HepG2 (cell line): ENCODE measurements at regions not wholly inside any gene's neighbourhood (a gene's known extent, or its start where the extent isn't known, plus 50 kb on each side); places are given as distances from the start of the nearest gene placed in this dataset.

Experiments
- ATAC-seq: fragments of 200-7000 bp; cut with Tn5 transposase; 3 replicates; pipeline ENCODE4 v1.9.1; 2020; ENCODE audit warnings: mild to moderate bottlenecking, moderate library complexity
- BruUV-seq: library from RNA; stranded (reverse); fragments of 400-500 nt; replicated peaks from 2 replicates; lab custom pipeline; 2021; lab: Mats Ljungman, UMichigan
- CTCF ChIA-PET: fragments of 300-600 bp; formaldehyde crosslinking; extraction: SDS; loops from one replicate; lab custom pipeline; 2021; ENCODE audit warnings: low total read pairs, inconsistent platforms, low intra/inter-chr PET ratio; lab: Yijun Ruan, JAX
- POLR2A ChIA-PET: fragments of 350-600 bp; sonication (Branson Sonifier 250); formaldehyde crosslinking; loops from one replicate; lab custom pipeline; 2020; ENCODE audit warnings: antibody characterized with exemption, inconsistent platforms; lab: Yijun Ruan, JAX
- DNase-seq: peaks from one replicate; pipeline ENCODE4 v3.0.0-alpha.2; 2015; ENCODE audit warnings: low spot score
- FAIRE-seq: peaks from 3 replicates; lab custom pipeline; 2011; peaks lifted over from hg19 to GRCh38; lab: Jason Lieb, UNC
- H2AFZ ChIP-seq: one replicate; pipeline ENCODE4 v1.6.1; 2011; ENCODE audit warnings: low read length, inconsistent platforms
- H3K27ac ChIP-seq: fragments of 300-600 bp; 3 replicates; pipeline ENCODE4 v1.8.0; 2011; ENCODE audit warnings: mixed run types, mild to moderate bottlenecking, mixed read lengths, low read length, inconsistent platforms; ENCODE audit not compliant: insufficient read depth; ENCODE audit errors: extremely low read length
- H3K27me3 ChIP-seq, 2 experiments: fragments of 200-600 bp in 1 of 2; 2 replicates in 1 of 2; 3 replicates in 1 of 2; pipeline versions ENCODE4 v1.6.0 to v1.8.0; 2011; ENCODE audit warnings: low read length in 2 of 2, mild to moderate bottlenecking in 2 of 2, moderate library complexity in 2 of 2, inconsistent platforms in 1 of 2; ENCODE audit not compliant: insufficient read depth in 2 of 2, control insufficient read depth in 1 of 2
- H3K36me3 ChIP-seq, 2 experiments: fragments of 200-600 bp in 1 of 2; replicated peaks in 1 of 2; 2 replicates in 1 of 2; 3 replicates in 1 of 2; pipeline versions ENCODE4 v1.5.1 to v1.8.0; 2011; ENCODE audit warnings: low read length in 2 of 2, inconsistent platforms in 1 of 2; ENCODE audit not compliant: insufficient read depth in 2 of 2, control insufficient read depth in 1 of 2
- H3K4me1 ChIP-seq: 2 replicates; pipeline ENCODE4 v1.5.1; 2012; ENCODE audit warnings: low read length, inconsistent platforms; ENCODE audit not compliant: insufficient read depth
- H3K4me2 ChIP-seq: 2 replicates; pipeline ENCODE4 v1.6.0; 2011; ENCODE audit warnings: low read depth, low read length, inconsistent platforms
- H3K4me3 ChIP-seq, 3 experiments: fragments of 200-600 bp in 1 of 3; sonication (generic), shearing (Covaris generic) in 1 of 3; replicated peaks in 1 of 3; 2 replicates each; pipeline ENCODE4 v1.5.1; 2011 to 2016; ENCODE audit warnings: low read length in 3 of 3, inconsistent platforms in 2 of 3, low read depth in 2 of 3, mild to moderate bottlenecking in 2 of 3, control low read depth in 1 of 3, mixed read lengths in 1 of 3; ENCODE audit not compliant: insufficient read depth in 1 of 3
- H3K79me2 ChIP-seq: one replicate; pipeline ENCODE4 v1.6.1; 2011; ENCODE audit warnings: low read length, inconsistent platforms; ENCODE audit not compliant: insufficient read depth
- H3K9ac ChIP-seq: 2 replicates; pipeline ENCODE4 v1.6.0; 2011; ENCODE audit warnings: mild to moderate bottlenecking, low read depth, low read length, inconsistent platforms; ENCODE audit not compliant: insufficient read depth
- H3K9me3 ChIP-seq: 2 replicates; pipeline ENCODE4 v1.5.1; 2012; ENCODE audit warnings: mild to moderate bottlenecking, low read length
- H4K20me1 ChIP-seq: 2 replicates; pipeline ENCODE4 v1.6.0; 2011; ENCODE audit warnings: inconsistent platforms, mild to moderate bottlenecking, low read length, moderate library complexity; ENCODE audit not compliant: insufficient read depth
- ASH2L ChIP-seq: fragments of 300-600, 200-600 bp; sonication (generic); IDR thresholded peaks from 2 replicates; pipeline ENCODE4 v1.7.0; 2017; ENCODE audit warnings: low read depth, mild to moderate bottlenecking, moderate library complexity, mixed read lengths, low read length; ENCODE audit not compliant: insufficient read length
- CREB1 ChIP-seq, 2 experiments: fragments of 450-650 bp in 1 of 2; IDR thresholded peaks; 2 replicates each; pipeline ENCODE4 v1.6.1; 2016 to 2017; ENCODE audit warnings: control low read depth in 1 of 2, mild to moderate bottlenecking in 1 of 2, missing compliant biosample characterization in 1 of 2, missing genetic modification characterization in 1 of 2
- MTA1 ChIP-seq: sonication (generic); formaldehyde crosslinking; IDR thresholded peaks from 2 replicates; pipeline ENCODE4 v1.4.0; 2020; ENCODE audit warnings: missing genetic modification reagents, mild to moderate bottlenecking, borderline replicate concordance
- NR3C1 ChIP-seq: sonication (generic); formaldehyde crosslinking; IDR thresholded peaks from 2 replicates; pipeline ENCODE4 v1.4.0; 2020; ENCODE audit warnings: missing genetic modification reagents
- STAT5B ChIP-seq: sonication (generic); formaldehyde crosslinking; IDR thresholded peaks from 2 replicates; pipeline ENCODE4 v1.4.0; 2020; ENCODE audit warnings: missing genetic modification reagents
- THRA ChIP-seq: sonication (generic); formaldehyde crosslinking; IDR thresholded peaks from 2 replicates; pipeline ENCODE4 v1.4.0; 2020; ENCODE audit warnings: missing genetic modification reagents, borderline replicate concordance
- ZGPAT ChIP-seq: IDR thresholded peaks from 2 replicates; pipeline ENCODE4 v1.6.1; 2016; ENCODE audit warnings: mild to moderate bottlenecking
- ZNF10 ChIP-seq: sonication (generic); formaldehyde crosslinking; IDR thresholded peaks from 2 replicates; pipeline ENCODE4 v1.4.0; 2020; ENCODE audit warnings: mild to moderate bottlenecking, low read depth, missing genetic modification reagents, borderline replicate concordance
- ZNF564 ChIP-seq: sonication (generic); formaldehyde crosslinking; IDR thresholded peaks from 2 replicates; pipeline ENCODE4 v1.8.1; 2023; ENCODE audit warnings: mild to moderate bottlenecking, missing genetic modification reagents
- ZNF7 ChIP-seq: IDR thresholded peaks from 2 replicates; pipeline ENCODE4 v1.6.1; 2016; ENCODE audit warnings: missing biosample characterization, missing genetic modification reagents
- ZNF740 ChIP-seq: sonication (generic); formaldehyde crosslinking; IDR thresholded peaks from 2 replicates; pipeline ENCODE4 v1.4.0; 2020; ENCODE audit warnings: missing genetic modification reagents
- ZNF780A ChIP-seq: sonication (generic); formaldehyde crosslinking; IDR thresholded peaks from 2 replicates; pipeline ENCODE4 v1.8.0; 2022; ENCODE audit warnings: mild to moderate bottlenecking, missing genetic modification reagents, moderate library complexity
- ZNF792 ChIP-seq: IDR thresholded peaks from 2 replicates; pipeline ENCODE4 v1.6.1; 2016
- ZNF816 ChIP-seq: sonication (generic); formaldehyde crosslinking; IDR thresholded peaks from 2 replicates; pipeline ENCODE4 v1.8.0; 2022; ENCODE audit warnings: missing genetic modification reagents, mild to moderate bottlenecking, borderline replicate concordance
- WGBS: methylation state at CpG from one replicate; pipeline ENCODE4 v1.1.6; 2017; ENCODE audit warnings: low lambda C conversion rate; 5-methylcytosine and 5-hydroxymethylcytosine counted together
- in situ Hi-C: cut with HindIII; loops from 2 replicates; pipeline ENCODE4 v1.10.0; 2017; ENCODE audit warnings: low pct_unique_long_range_greater_than_20kb; ENCODE audit not compliant: extremely low pct_ligation_motif_present
- intact Hi-C: fragments of 100-400 bp; cut with micrococcal nuclease; formaldehyde crosslinking; loops from one replicate; pipeline ENCODE4 v1.10.0; 2022; ENCODE audit not compliant: unreplicated experiment

- TF ChIP-seq MTA1 (CRISPR knock-in tag): no peak
- no peak for TF ChIP-seq ZNF816 (CRISPR knock-in tag)
- TF ChIP-seq, all 625 proteins: peak for 0
These were observed 149.4 kb upstream of the CNTN3 start (continued) for GRCh38 chr3:74763830-74764229.

GRCh38 chr3:74756674-74757073 lies 142.2 kb upstream of the CNTN3 start:
- DNase-seq: no peak
- TF ChIP-seq ZGPAT (no peak), STAT5B (CRISPR knock-in tag) (no peak), ZNF564 (no peak), ZNF7 (CRISPR knock-in tag) (no peak), ZNF792 (no peak)
- H3K36me3 ChIP-seq: no peaks in the 10 kb centered on the region
- POLR2A ChIA-PET: no interaction called here
- in situ Hi-C loops (no loop called here), intact Hi-C loops (no loop called here)
- no peak overlapping the region for H3K4me3 ChIP-seq
- no peaks in the 10 kb centered on the region for H4K20me1 ChIP-seq
- no TSS peak for BruUV-seq
- no peaks in the 10 kb centered on the region for H3K27me3 ChIP-seq
- no peaks in the 10 kb centered on the region for H3K4me1 ChIP-seq
- no peaks in the 10 kb centered on the region for H3K79me2 ChIP-seq
- FAIRE-seq: no peak
- CTCF ChIA-PET: no interaction called here
- no peak for ATAC-seq
- WGBS: 32% methylated on average over 2 of the region's 2 CpGs
- no peaks in the 10 kb centered on the region for H3K9me3 ChIP-seq
- no peak overlapping the region for H3K4me2 ChIP-seq
- H2AFZ ChIP-seq: no peak overlapping the region
- no peak overlapping the region for H3K27ac ChIP-seq
- no peak overlapping the region for H3K9ac ChIP-seq

GRCh38 chr3:74752290-74752689 lies 137.8 kb upstream of the CNTN3 start:
- Histone ChIP-seq H3K36me3 (no peaks in the 10 kb centered on the region), H3K4me1 (no peaks in the 10 kb centered on the region), H3K4me2 (no peak overlapping the region), H4K20me1 (no peaks in the 10 kb centered on the region), H3K79me2 (no peaks in the 10 kb centered on the region), H3K9me3 (no peaks in the 10 kb centered on the region), H3K4me3 (no peak overlapping the region), H3K27ac (no peak overlapping the region), H3K27me3 (no peaks in the 10 kb centered on the region), H3K9ac (no peak overlapping the region), H2AFZ (no peak overlapping the region)
- intact Hi-C loops: no loop called here
- FAIRE-seq (no peak), ATAC-seq (no peak), DNase-seq (no peak)
- POLR2A ChIA-PET: no interaction called here
- 66% methylated on average over 3 of the region's 7 CpGs for WGBS
- in situ Hi-C loops: no loop called here
- CTCF ChIA-PET: no interaction called here
- no TSS peak for BruUV-seq
- TF ChIP-seq NR3C1 (CRISPR knock-in tag) (no peak), ZNF740 (CRISPR knock-in tag) (no peak), ZNF10 (no peak), THRA (CRISPR knock-in tag) (no peak), ZNF780A (no peak), ASH2L (no peak), CREB1 (IDR thresholded peaks at IDR 0.05) (no peak), CREB1 (CRISPR knock-in tag; IDR thresholded peaks at IDR 0.05) (no peak)
